ENCODE measurements at regions not wholly inside any gene's neighbourhood (a gene's known extent, or its start where the extent isn't known, plus 50 kb on each side); places are given as distances from the start of the nearest gene placed in this dataset.
"Not testable (repeated sequence)": the region's sequence is repeated elsewhere in the genome, so short reads cannot be mapped to it uniquely, and the experiment has no call there.

- TF ChIP-seq, protein P1, sequence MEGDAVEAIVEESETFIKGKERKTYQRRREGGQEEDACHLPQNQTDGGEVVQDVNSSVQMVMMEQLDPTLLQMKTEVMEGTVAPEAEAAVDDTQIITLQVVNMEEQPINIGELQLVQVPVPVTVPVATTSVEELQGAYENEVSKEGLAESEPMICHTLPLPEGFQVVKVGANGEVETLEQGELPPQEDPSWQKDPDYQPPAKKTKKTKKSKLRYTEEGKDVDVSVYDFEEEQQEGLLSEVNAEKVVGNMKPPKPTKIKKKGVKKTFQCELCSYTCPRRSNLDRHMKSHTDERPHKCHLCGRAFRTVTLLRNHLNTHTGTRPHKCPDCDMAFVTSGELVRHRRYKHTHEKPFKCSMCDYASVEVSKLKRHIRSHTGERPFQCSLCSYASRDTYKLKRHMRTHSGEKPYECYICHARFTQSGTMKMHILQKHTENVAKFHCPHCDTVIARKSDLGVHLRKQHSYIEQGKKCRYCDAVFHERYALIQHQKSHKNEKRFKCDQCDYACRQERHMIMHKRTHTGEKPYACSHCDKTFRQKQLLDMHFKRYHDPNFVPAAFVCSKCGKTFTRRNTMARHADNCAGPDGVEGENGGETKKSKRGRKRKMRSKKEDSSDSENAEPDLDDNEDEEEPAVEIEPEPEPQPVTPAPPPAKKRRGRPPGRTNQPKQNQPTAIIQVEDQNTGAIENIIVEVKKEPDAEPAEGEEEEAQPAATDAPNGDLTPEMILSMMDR (IDR thresholded peaks at IDR 0.05): not testable (repeated sequence)
- TF ChIP-seq POLR2A, EP300 (IDR thresholded peaks at IDR 0.05): not testable (repeated sequence)
Observed at GRCh38 chr7:65260673-65261072, 113.0 kb upstream of the ZNF92 start.

Data from ovary (tissue), 3 donors.